ENCODE measurements at regions not wholly inside any gene's neighbourhood (a gene's known extent, or its start where the extent isn't known, plus 50 kb on each side); places are given as distances from the start of the nearest gene placed in this dataset.

GRCh38 chr3:56989169-56989976 is 71.1 kb upstream of the SPATA12 start:
- Histone ChIP-seq H3K9me3 (ENCODE audit: low read length) (no peaks in the 10 kb centered on the region), H2AFZ (ENCODE audit: low read length) (no peak overlapping the region), H3K36me3 (ENCODE audit: insufficient read depth, low read length) (no peaks in the 10 kb centered on the region), H3K9me2 (replicated peaks; ENCODE audit: insufficient read depth, low read length) (no peaks in the 10 kb centered on the region), H3K79me2 (ENCODE audit: low read length) (no peaks in the 10 kb centered on the region), H3K27me3 (ENCODE audit: low read length) (no peaks in the 10 kb centered on the region), H3K4me1 (ENCODE audit: low read length) (peaks cover 47% of the 10 kb centered on the region), H3K27ac (ENCODE audit: low read length) (no peak overlapping the region), H3K4me3 (ENCODE audit: low read length) (no peak overlapping the region), H3K9ac (ENCODE audit: low read length) (no peak overlapping the region), H3K4me2 (ENCODE audit: low read depth, low read length, poor library complexity, severe bottlenecking) (no peak overlapping the region), H4K20me1 (ENCODE audit: insufficient read depth, low read depth, low read length) (no peaks in the 10 kb centered on the region)
- DNase-seq = no peak

- H4K20me1 ChIP-seq (ENCODE audit: insufficient read depth, low read depth, low read length) = no peaks in the 10 kb centered on the region
- H3K27me3 ChIP-seq (ENCODE audit: low read length) = no peaks in the 10 kb centered on the region
- no peaks in the 10 kb centered on the region for H3K36me3 ChIP-seq (ENCODE audit: insufficient read depth, low read length)
- no peak overlapping the region for H3K4me3 ChIP-seq (ENCODE audit: low read length)
- H3K79me2 ChIP-seq (ENCODE audit: low read length) = no peaks in the 10 kb centered on the region
- no peak overlapping the region for H3K9ac ChIP-seq (ENCODE audit: low read length)
- peak; percentile 87 for DNase-seq
- no peak overlapping the region for H3K4me2 ChIP-seq (ENCODE audit: low read depth, low read length, poor library complexity, severe bottlenecking)
- no peak overlapping the region for H2AFZ ChIP-seq (ENCODE audit: low read length)
- H3K4me1 ChIP-seq (ENCODE audit: low read length) = peaks cover 47% of the 10 kb centered on the region
- no peaks in the 10 kb centered on the region for H3K9me3 ChIP-seq (ENCODE audit: low read length)
- no peaks in the 10 kb centered on the region for H3K9me2 ChIP-seq (replicated peaks; ENCODE audit: insufficient read depth, low read length)
- H3K27ac ChIP-seq (ENCODE audit: low read length) = no peak overlapping the region
These were observed 71.9 kb upstream of the SPATA12 start for GRCh38 chr3:56988458-56989168.

GRCh38 chr3:56987238-56987895 is 73.1 kb upstream of the SPATA12 start:
- Histone ChIP-seq H3K9me2 (replicated peaks; ENCODE audit: insufficient read depth, low read length) (no peaks in the 10 kb centered on the region), H3K79me2 (ENCODE audit: low read length) (no peaks in the 10 kb centered on the region), H3K27me3 (ENCODE audit: low read length) (no peaks in the 10 kb centered on the region), H3K27ac (ENCODE audit: low read length) (no peak overlapping the region), H3K4me1 (ENCODE audit: low read length) (peaks cover 46% of the 10 kb centered on the region), H4K20me1 (ENCODE audit: insufficient read depth, low read depth, low read length) (no peaks in the 10 kb centered on the region), H3K4me3 (ENCODE audit: low read length) (no peak overlapping the region), H3K4me2 (ENCODE audit: low read depth, low read length, poor library complexity, severe bottlenecking) (peak overlapping the region; percentile 13), H3K9me3 (ENCODE audit: low read length) (no peaks in the 10 kb centered on the region), H2AFZ (ENCODE audit: low read length) (peak overlapping the region; percentile 39; the same call in 1 of the 2 replicates), H3K36me3 (ENCODE audit: insufficient read depth, low read length) (no peaks in the 10 kb centered on the region), H3K9ac (ENCODE audit: low read length) (peak overlapping the region; percentile 4; the same call in 1 of the 2 replicates)
- DNase-seq = peak; percentile 75

- no peak for DNase-seq
- peak overlapping the region; percentile 24; the same call in 1 of the 2 replicates for H3K9ac ChIP-seq (ENCODE audit: low read length)
- peaks cover 52% of the 10 kb centered on the region for H3K4me1 ChIP-seq (ENCODE audit: low read length)
- peak overlapping the region; percentile 33 for H3K4me2 ChIP-seq (ENCODE audit: low read depth, low read length, poor library complexity, severe bottlenecking)
- H3K9me2 ChIP-seq (replicated peaks; ENCODE audit: insufficient read depth, low read length) = no peaks in the 10 kb centered on the region
- no peaks in the 10 kb centered on the region for H3K79me2 ChIP-seq (ENCODE audit: low read length)
- peak overlapping the region; percentile 32; the same call in 1 of the 2 replicates for H2AFZ ChIP-seq (ENCODE audit: low read length)
- H3K36me3 ChIP-seq (ENCODE audit: insufficient read depth, low read length) = no peaks in the 10 kb centered on the region
- no peak overlapping the region for H3K4me3 ChIP-seq (ENCODE audit: low read length)
- H3K27ac ChIP-seq (ENCODE audit: low read length) = peak overlapping the region; percentile 46
- H3K9me3 ChIP-seq (ENCODE audit: low read length) = no peaks in the 10 kb centered on the region
- no peaks in the 10 kb centered on the region for H4K20me1 ChIP-seq (ENCODE audit: insufficient read depth, low read depth, low read length)
- no peaks in the 10 kb centered on the region for H3K27me3 ChIP-seq (ENCODE audit: low read length)
These were observed 74.1 kb upstream of the SPATA12 start for GRCh38 chr3:56986347-56986746.

- peak overlapping the region; percentile 24; the same call in 1 of the 2 replicates for H3K9ac ChIP-seq (ENCODE audit: low read length)
- peak overlapping the region; percentile 32; the same call in 1 of the 2 replicates for H2AFZ ChIP-seq (ENCODE audit: low read length)
These were observed 74.6 kb upstream of the SPATA12 start for GRCh38 chr3:56985878-56986277.

GRCh38 chr3:56985460-56985859 is 75.0 kb upstream of the SPATA12 start:
- no peaks in the 10 kb centered on the region for H3K36me3 ChIP-seq (ENCODE audit: insufficient read depth, low read length)
- H3K9me2 ChIP-seq (replicated peaks; ENCODE audit: insufficient read depth, low read length) = no peaks in the 10 kb centered on the region
- H4K20me1 ChIP-seq (ENCODE audit: insufficient read depth, low read depth, low read length) = no peaks in the 10 kb centered on the region
- H3K27me3 ChIP-seq (ENCODE audit: low read length) = no peaks in the 10 kb centered on the region
- H3K4me1 ChIP-seq (ENCODE audit: low read length) = peaks cover 58% of the 10 kb centered on the region
- DNase-seq = no peak
- H3K4me2 ChIP-seq (ENCODE audit: low read depth, low read length, poor library complexity, severe bottlenecking) = peak overlapping the region; percentile 33
- no peak overlapping the region for H3K4me3 ChIP-seq (ENCODE audit: low read length)
- H3K9ac ChIP-seq (ENCODE audit: low read length) = peak overlapping the region; percentile 24; the same call in 1 of the 2 replicates
- H3K9me3 ChIP-seq (ENCODE audit: low read length) = no peaks in the 10 kb centered on the region
- H2AFZ ChIP-seq (ENCODE audit: low read length) = no peak overlapping the region
- peak overlapping the region; percentile 46; the same call in 1 of the 2 replicates for H3K27ac ChIP-seq (ENCODE audit: low read length)
- no peaks in the 10 kb centered on the region for H3K79me2 ChIP-seq (ENCODE audit: low read length)

More at GRCh38 chr3:56985878-56986277, 74.6 kb upstream of the SPATA12 start:
- Histone ChIP-seq H3K4me1 (ENCODE audit: low read length) (peaks cover 57% of the 10 kb centered on the region), H4K20me1 (ENCODE audit: insufficient read depth, low read depth, low read length) (no peaks in the 10 kb centered on the region), H3K4me2 (ENCODE audit: low read depth, low read length, poor library complexity, severe bottlenecking) (peak overlapping the region; percentile 33), H3K9me3 (ENCODE audit: low read length) (no peaks in the 10 kb centered on the region), H3K27me3 (ENCODE audit: low read length) (no peaks in the 10 kb centered on the region), H3K36me3 (ENCODE audit: insufficient read depth, low read length) (no peaks in the 10 kb centered on the region), H3K4me3 (ENCODE audit: low read length) (no peak overlapping the region), H3K9me2 (replicated peaks; ENCODE audit: insufficient read depth, low read length) (no peaks in the 10 kb centered on the region), H3K27ac (ENCODE audit: low read length) (peak overlapping the region; percentile 46), H3K79me2 (ENCODE audit: low read length) (no peaks in the 10 kb centered on the region)
- peak; percentile 69 for DNase-seq

- Histone ChIP-seq H3K36me3 (ENCODE audit: insufficient read depth, low read length) (no peaks in the 10 kb centered on the region), H3K9ac (ENCODE audit: low read length) (no peak overlapping the region), H3K79me2 (ENCODE audit: low read length) (no peaks in the 10 kb centered on the region), H4K20me1 (ENCODE audit: insufficient read depth, low read depth, low read length) (no peaks in the 10 kb centered on the region), H3K4me2 (ENCODE audit: low read depth, low read length, poor library complexity, severe bottlenecking) (no peak overlapping the region), H3K4me1 (ENCODE audit: low read length) (peaks cover 55% of the 10 kb centered on the region), H3K4me3 (ENCODE audit: low read length) (no peak overlapping the region), H3K27ac (ENCODE audit: low read length) (no peak overlapping the region), H3K9me3 (ENCODE audit: low read length) (no peaks in the 10 kb centered on the region), H3K9me2 (replicated peaks; ENCODE audit: insufficient read depth, low read length) (no peaks in the 10 kb centered on the region), H2AFZ (ENCODE audit: low read length) (no peak overlapping the region), H3K27me3 (ENCODE audit: low read length) (no peaks in the 10 kb centered on the region)
- no peak for DNase-seq
These were observed 77.0 kb upstream of the SPATA12 start for GRCh38 chr3:56983427-56983826.
